ENCODE measurements at regions not wholly inside any gene's neighbourhood (a gene's known extent, or its start where the extent isn't known, plus 50 kb on each side); places are given as distances from the start of the nearest gene placed in this dataset.

GRCh38 chr10:117651121-117651520 is 108.6 kb downstream of the EMX2 start:
- TF ChIP-seq CTCF (IDR thresholded peaks at IDR 0.05): no peak
- no peak for TF ChIP-seq POLR2A (IDR thresholded peaks at IDR 0.05)

Measured in esophagus squamous epithelium (tissue), 4 donors.